HepG2 (cell line): ENCODE measurements at regions not wholly inside any gene's neighbourhood (a gene's known extent, or its start where the extent isn't known, plus 50 kb on each side); places are given as distances from the start of the nearest gene placed in this dataset.
"Not testable (repeated sequence)": the region's sequence is repeated elsewhere in the genome, so short reads cannot be mapped to it uniquely, and the experiment has no call there.

ENCODE experiments used
- EZH2 ChIP-seq: conservative IDR thresholded peaks from 2 replicates; pipeline ENCODE4 v1.6.1; 2012; ENCODE audit warnings: mild to moderate bottlenecking, low read depth, low read length, moderate library complexity
- NFYC ChIP-seq: IDR thresholded peaks from 2 replicates; pipeline ENCODE4 v1.6.1; 2016; ENCODE audit warnings: missing genetic modification reagents, missing compliant biosample characterization
- ZFP82 ChIP-seq: sonication (generic); formaldehyde crosslinking; IDR thresholded peaks from 2 replicates; pipeline ENCODE4 v1.5.1; 2020; ENCODE audit warnings: mild to moderate bottlenecking, missing genetic modification reagents, borderline replicate concordance

- TF ChIP-seq EZH2; ZFP82 (CRISPR knock-in tag); NFYC (CRISPR knock-in tag): not testable (repeated sequence)
Observed at GRCh38 chr16:88265286-88265938, 117.3 kb upstream of the ZNF469 start.
